ENCODE measurements at regions not wholly inside any gene's neighbourhood (a gene's known extent, or its start where the extent isn't known, plus 50 kb on each side); places are given as distances from the start of the nearest gene placed in this dataset.

GRCh38 chr2:190786404-190787166 lies 94.0 kb upstream of the GLS start:
- intact Hi-C loops (cut with DNase I) = loop anchor here in 2 of 4 donors (10.0 kb wide), 2 partner anchors 238 to 248 kb away; no protein-coding TSS in a partner anchor
- DNase-seq = peak in 1 of 3 donors; percentile 45
- H3K4me1 ChIP-seq (ENCODE audit: control insufficient read depth, insufficient read depth, low read length) = peaks cover 2% of the 10 kb centered on the region

GRCh38 chr2:190787743-190788235 lies 92.8 kb upstream of the GLS start:
- no peak overlapping the region for H3K27ac ChIP-seq (ENCODE audit: low read length)
- intact Hi-C loops (cut with DNase I) = loop anchor here in 2 of 4 donors (10.0 kb wide), 2 partner anchors 237 to 247 kb away; no protein-coding TSS in a partner anchor
- ATAC-seq (no peak), DNase-seq (no peak)
- no peak overlapping the region for H3K4me3 ChIP-seq (ENCODE audit: low read length)
- WGBS = 63% methylated on average over 3 of the region's 3 CpGs
- H3K4me1 ChIP-seq (ENCODE audit: control insufficient read depth, insufficient read depth, low read length) = peaks cover 3% of the 10 kb centered on the region
- no peaks in the 10 kb centered on the region for H3K9me3 ChIP-seq (ENCODE audit: control insufficient read depth, low read length)
- H3K27me3 ChIP-seq (ENCODE audit: control insufficient read depth, insufficient read depth) = no peaks in the 10 kb centered on the region

More at GRCh38 chr2:190786404-190787166, 94.0 kb upstream of the GLS start:
- Histone ChIP-seq H3K4me3 (ENCODE audit: low read length) (no peak overlapping the region), H3K9me3 (ENCODE audit: control insufficient read depth, low read length) (no peaks in the 10 kb centered on the region), H3K27ac (ENCODE audit: low read length) (no peak overlapping the region), H3K27me3 (ENCODE audit: control insufficient read depth, insufficient read depth) (no peaks in the 10 kb centered on the region)
- ATAC-seq = peak; percentile 26 to 67
- WGBS = 24% methylated on average over 4 of the region's 4 CpGs

GRCh38 chr2:190789074-190790004 lies 91.3 kb upstream of the GLS start:
- intact Hi-C loops (cut with DNase I) = loop anchor here in 2 of 4 donors (10.0 kb wide), 2 partner anchors 235 to 245 kb away; no protein-coding TSS in a partner anchor

GRCh38 chr2:190791347-190791975 lies 89.2 kb upstream of the GLS start:
- H3K4me1 ChIP-seq (ENCODE audit: control insufficient read depth, insufficient read depth, low read length) = peaks cover 3% of the 10 kb centered on the region
- WGBS = 29% methylated on average over 7 of the region's 7 CpGs
- DNase-seq (peak; percentile 67 to 77 (median 74)), ATAC-seq (peak; percentile 95 to 99)
- no peaks in the 10 kb centered on the region for H3K9me3 ChIP-seq (ENCODE audit: control insufficient read depth, low read length)
- intact Hi-C loops (cut with DNase I) = no loop called here
- H3K4me3 ChIP-seq (ENCODE audit: low read length) = peak overlapping the region; percentile 22
- H3K27me3 ChIP-seq (ENCODE audit: control insufficient read depth, insufficient read depth) = no peaks in the 10 kb centered on the region
- peak overlapping the region; percentile 29 for H3K27ac ChIP-seq (ENCODE audit: low read length)

More at GRCh38 chr2:190789074-190790004, 91.3 kb upstream of the GLS start:
- Histone ChIP-seq H3K4me3 (ENCODE audit: low read length) (no peak overlapping the region), H3K27ac (ENCODE audit: low read length) (peak overlapping the region; percentile 36), H3K9me3 (ENCODE audit: control insufficient read depth, low read length) (no peaks in the 10 kb centered on the region), H3K4me1 (ENCODE audit: control insufficient read depth, insufficient read depth, low read length) (peaks cover 3% of the 10 kb centered on the region), H3K27me3 (ENCODE audit: control insufficient read depth, insufficient read depth) (no peaks in the 10 kb centered on the region)
- DNase-seq = no peak
- WGBS = 60% methylated on average over 2 of the region's 2 CpGs
- ATAC-seq = no peak

- ATAC-seq = no peak
- no peak for DNase-seq
- Histone ChIP-seq H3K27ac (ENCODE audit: low read length) (no peak overlapping the region), H3K4me3 (ENCODE audit: low read length) (no peak overlapping the region), H3K27me3 (ENCODE audit: control insufficient read depth, insufficient read depth) (no peaks in the 10 kb centered on the region), H3K4me1 (ENCODE audit: control insufficient read depth, insufficient read depth, low read length) (peaks cover 3% of the 10 kb centered on the region), H3K9me3 (ENCODE audit: control insufficient read depth, low read length) (no peaks in the 10 kb centered on the region)
- WGBS = 100% methylated on average over 1 of the region's 1 CpG
- intact Hi-C loops (cut with DNase I) = no loop called here
Measured at GRCh38 chr2:190791976-190792575, 88.5 kb upstream of the GLS start.

- Histone ChIP-seq H3K4me1 (ENCODE audit: control insufficient read depth, insufficient read depth, low read length) (peaks cover 3% of the 10 kb centered on the region), H3K9me3 (ENCODE audit: control insufficient read depth, low read length) (no peaks in the 10 kb centered on the region), H3K27ac (ENCODE audit: low read length) (no peak overlapping the region), H3K4me3 (ENCODE audit: low read length) (no peak overlapping the region), H3K27me3 (ENCODE audit: control insufficient read depth, insufficient read depth) (no peaks in the 10 kb centered on the region)
- WGBS = 85% methylated on average over 9 of the region's 9 CpGs
- intact Hi-C loops (cut with DNase I) = no loop called here
- no peak for DNase-seq
- ATAC-seq = peak in 1 of 2 donors; percentile 35
Measured at GRCh38 chr2:190792956-190793888, 87.4 kb upstream of the GLS start.

- no peak for DNase-seq
- no peak overlapping the region for H3K27ac ChIP-seq (ENCODE audit: low read length)
- intact Hi-C loops (cut with DNase I) = no loop called here
- ATAC-seq = no peak
- H3K4me1 ChIP-seq (ENCODE audit: control insufficient read depth, insufficient read depth, low read length) = peaks cover 3% of the 10 kb centered on the region
- H3K27me3 ChIP-seq (ENCODE audit: control insufficient read depth, insufficient read depth) = no peaks in the 10 kb centered on the region
- WGBS = 77% methylated on average over 6 of the region's 6 CpGs
- H3K9me3 ChIP-seq (ENCODE audit: control insufficient read depth, low read length) = no peaks in the 10 kb centered on the region
- no peak overlapping the region for H3K4me3 ChIP-seq (ENCODE audit: low read length)
Measured at GRCh38 chr2:190794377-190794776, 86.2 kb upstream of the GLS start.

GRCh38 chr2:190794790-190795189 lies 85.8 kb upstream of the GLS start:
- intact Hi-C loops (cut with DNase I) = no loop called here
- H3K4me1 ChIP-seq (ENCODE audit: control insufficient read depth, insufficient read depth, low read length) = peaks cover 3% of the 10 kb centered on the region
- no peaks in the 10 kb centered on the region for H3K9me3 ChIP-seq (ENCODE audit: control insufficient read depth, low read length)
- DNase-seq = no peak
- ATAC-seq = no peak
- H3K4me3 ChIP-seq (ENCODE audit: low read length) = no peak overlapping the region
- no peaks in the 10 kb centered on the region for H3K27me3 ChIP-seq (ENCODE audit: control insufficient read depth, insufficient read depth)
- H3K27ac ChIP-seq (ENCODE audit: low read length) = no peak overlapping the region

GRCh38 chr2:190795686-190796085 lies 84.9 kb upstream of the GLS start:
- Histone ChIP-seq H3K9me3 (ENCODE audit: control insufficient read depth, low read length) (no peaks in the 10 kb centered on the region), H3K4me3 (ENCODE audit: low read length) (no peak overlapping the region), H3K27me3 (ENCODE audit: control insufficient read depth, insufficient read depth) (no peaks in the 10 kb centered on the region), H3K27ac (ENCODE audit: low read length) (no peak overlapping the region), H3K4me1 (ENCODE audit: control insufficient read depth, insufficient read depth, low read length) (peaks cover 3% of the 10 kb centered on the region)
- intact Hi-C loops (cut with DNase I) = no loop called here
- no peak for ATAC-seq
- no peak for DNase-seq

Measured in right cardiac atrium (tissue), 5 donors.